IMR-90 (cell line): ENCODE measurements at regions not wholly inside any gene's neighbourhood (a gene's known extent, or its start where the extent isn't known, plus 50 kb on each side); places are given as distances from the start of the nearest gene placed in this dataset.

Source experiments
- BHLHE40 ChIP-seq: fragments of 150-350 bp; IDR thresholded peaks from 2 replicates; pipeline ENCODE4 v1.6.1; 2016; ENCODE audit warnings: mild to moderate bottlenecking, low read depth, low read length
- CHD1 ChIP-seq: IDR thresholded peaks from 2 replicates; pipeline ENCODE4 v1.6.1; 2012; ENCODE audit warnings: low read depth, low read length, improper control_type of control experiment
- FOS ChIP-seq: fragments of 150-350 bp; IDR thresholded peaks from 2 replicates; pipeline ENCODE4 v1.6.1; 2016; ENCODE audit warnings: low read depth, low read length
- MAZ ChIP-seq: IDR thresholded peaks from 2 replicates; pipeline ENCODE4 v1.6.1; 2012; ENCODE audit warnings: low read depth, mild to moderate bottlenecking, low read length, improper control_type of control experiment, moderate library complexity, borderline replicate concordance
- POLR2A ChIP-seq: IDR thresholded peaks from 2 replicates; pipeline ENCODE4 v1.6.1; 2012; ENCODE audit warnings: mild to moderate bottlenecking, low read depth, low read length
- RAD21 ChIP-seq: IDR thresholded peaks from 2 replicates; pipeline ENCODE4 v1.6.1; 2012; ENCODE audit warnings: low read length, improper control_type of control experiment
- RCOR1 ChIP-seq: IDR thresholded peaks from 2 replicates; pipeline ENCODE4 v1.6.1; 2012; ENCODE audit warnings: mild to moderate bottlenecking, low read length, improper control_type of control experiment; ENCODE audit not compliant: insufficient replicate concordance
- RFX5 ChIP-seq: IDR thresholded peaks from 2 replicates; pipeline ENCODE4 v1.8.0; 2012; ENCODE audit warnings: low read depth, mild to moderate bottlenecking, low read length, moderate library complexity
- SMC3 ChIP-seq: fragments of 150-350 bp; IDR thresholded peaks from 2 replicates; pipeline ENCODE4 v1.6.1; 2016; ENCODE audit warnings: low read depth, mild to moderate bottlenecking, antibody characterized with exemption, low read length, moderate library complexity
- TF ChIP-seq, protein P1 (sequence below): fragments of 150-350 bp; IDR thresholded peaks from 2 replicates; pipeline ENCODE4 v1.6.1; 2017; ENCODE audit warnings: mild to moderate bottlenecking, antibody characterized with exemption, low read length, low read depth
- TF ChIP-seq, protein P2 (sequence below): conservative IDR thresholded peaks from 2 replicates; pipeline ENCODE4 v1.5.1; 2012; ENCODE audit warnings: mild to moderate bottlenecking, low read depth, low read length, improper control_type of control experiment

DNA sequence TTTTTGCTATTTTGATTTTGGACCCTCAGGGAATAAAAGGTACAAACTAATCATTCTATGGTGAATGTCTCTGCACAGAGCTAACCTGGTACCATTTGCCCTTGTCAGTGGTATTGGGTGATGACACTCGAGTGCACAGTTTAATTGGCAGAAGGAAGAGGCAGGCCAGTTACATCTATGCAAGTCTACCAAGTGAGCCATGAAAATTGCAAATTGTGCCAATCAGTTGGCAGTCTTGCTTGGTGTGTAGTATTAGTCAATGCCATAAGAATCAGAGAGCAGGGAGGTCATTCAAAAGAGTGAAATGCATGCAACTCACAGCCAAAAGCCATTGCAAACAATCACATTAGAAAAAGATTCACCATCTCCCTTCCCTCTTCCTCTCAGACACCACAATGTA, 479.6 kb downstream of the ADAMTS20 start:
- TF ChIP-seq POLR2A (no peak), CHD1 (no peak), RCOR1 (no peak), BHLHE40 (no peak), MAZ (no peak), RAD21 (no peak), SMC3 (no peak), FOS (no peak), RFX5 (no peak)
- TF ChIP-seq, protein P1, sequence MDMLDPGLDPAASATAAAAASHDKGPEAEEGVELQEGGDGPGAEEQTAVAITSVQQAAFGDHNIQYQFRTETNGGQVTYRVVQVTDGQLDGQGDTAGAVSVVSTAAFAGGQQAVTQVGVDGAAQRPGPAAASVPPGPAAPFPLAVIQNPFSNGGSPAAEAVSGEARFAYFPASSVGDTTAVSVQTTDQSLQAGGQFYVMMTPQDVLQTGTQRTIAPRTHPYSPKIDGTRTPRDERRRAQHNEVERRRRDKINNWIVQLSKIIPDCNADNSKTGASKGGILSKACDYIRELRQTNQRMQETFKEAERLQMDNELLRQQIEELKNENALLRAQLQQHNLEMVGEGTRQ: no peak
- TF ChIP-seq, protein P2, sequence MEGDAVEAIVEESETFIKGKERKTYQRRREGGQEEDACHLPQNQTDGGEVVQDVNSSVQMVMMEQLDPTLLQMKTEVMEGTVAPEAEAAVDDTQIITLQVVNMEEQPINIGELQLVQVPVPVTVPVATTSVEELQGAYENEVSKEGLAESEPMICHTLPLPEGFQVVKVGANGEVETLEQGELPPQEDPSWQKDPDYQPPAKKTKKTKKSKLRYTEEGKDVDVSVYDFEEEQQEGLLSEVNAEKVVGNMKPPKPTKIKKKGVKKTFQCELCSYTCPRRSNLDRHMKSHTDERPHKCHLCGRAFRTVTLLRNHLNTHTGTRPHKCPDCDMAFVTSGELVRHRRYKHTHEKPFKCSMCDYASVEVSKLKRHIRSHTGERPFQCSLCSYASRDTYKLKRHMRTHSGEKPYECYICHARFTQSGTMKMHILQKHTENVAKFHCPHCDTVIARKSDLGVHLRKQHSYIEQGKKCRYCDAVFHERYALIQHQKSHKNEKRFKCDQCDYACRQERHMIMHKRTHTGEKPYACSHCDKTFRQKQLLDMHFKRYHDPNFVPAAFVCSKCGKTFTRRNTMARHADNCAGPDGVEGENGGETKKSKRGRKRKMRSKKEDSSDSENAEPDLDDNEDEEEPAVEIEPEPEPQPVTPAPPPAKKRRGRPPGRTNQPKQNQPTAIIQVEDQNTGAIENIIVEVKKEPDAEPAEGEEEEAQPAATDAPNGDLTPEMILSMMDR: no peak
